Panc1 (cell line): ENCODE measurements at regions not wholly inside any gene's neighbourhood (a gene's known extent, or its start where the extent isn't known, plus 50 kb on each side); places are given as distances from the start of the nearest gene placed in this dataset.

Experiments used
- ATAC-seq: fragments of 200-7000 bp; cut with Tn5 transposase; 2 replicates; pipeline ENCODE4 v1.9.1; 2020; ENCODE audit warnings: mild to moderate bottlenecking, moderate library complexity
- BruUV-seq: library from RNA; stranded (reverse); fragments of 400-500 nt; replicated peaks from 2 replicates; lab custom pipeline; 2021; lab: Mats Ljungman, UMichigan
- CTCF ChIA-PET: fragments of 300-600 bp; sonication (Branson Sonifier 250); formaldehyde crosslinking; loops from one replicate; lab custom pipeline; 2022; ENCODE audit warnings: antibody characterized with exemption; lab: Charles Lee
- POLR2A ChIA-PET: fragments of 300-600 bp; sonication (Branson Sonifier 250); formaldehyde crosslinking; loops from one replicate; lab custom pipeline; 2022; ENCODE audit warnings: antibody characterized with exemption; lab: Charles Lee
- DNase-seq: peaks from one replicate; pipeline ENCODE4 v3.0.0-alpha.2; 2010; ENCODE audit warnings: low read depth, low spot score
- H3K27ac ChIP-seq: 2 replicates; pipeline ENCODE4 v1.5.1; 2011; ENCODE audit warnings: mild to moderate bottlenecking, low read length, inconsistent platforms
- H3K27me3 ChIP-seq: fragments of 200-500 bp; sonication (Bioruptor generic); 2 replicates; pipeline ENCODE4 v1.6.0; 2014; ENCODE audit warnings: low read length, inconsistent platforms; ENCODE audit not compliant: control insufficient read depth, insufficient read depth
- H3K36me3 ChIP-seq: fragments of 200-500 bp; sonication (Bioruptor generic); 2 replicates; pipeline ENCODE4 v1.5.1; 2014; ENCODE audit warnings: inconsistent platforms, mild to moderate bottlenecking, low read length, moderate library complexity; ENCODE audit not compliant: control insufficient read depth, insufficient read depth
- H3K4me1 ChIP-seq: 2 replicates; pipeline ENCODE4 v1.5.1; 2011; ENCODE audit warnings: inconsistent platforms, mild to moderate bottlenecking, low read length, moderate library complexity; ENCODE audit not compliant: control insufficient read depth, insufficient read depth
- H3K4me3 ChIP-seq, 2 experiments: 2 replicates each; pipeline ENCODE4 v1.5.1; 2011 to 2012; ENCODE audit warnings: low read depth in 2 of 2, low read length in 2 of 2, mild to moderate bottlenecking in 2 of 2, inconsistent platforms in 1 of 2, moderate library complexity in 1 of 2
- H3K9me3 ChIP-seq: fragments of 200-500 bp; sonication (Bioruptor generic); 2 replicates; pipeline ENCODE4 v1.5.1; 2014; ENCODE audit warnings: low read depth, mild to moderate bottlenecking, inconsistent platforms, low read length, moderate library complexity; ENCODE audit not compliant: control insufficient read depth, insufficient read depth
- CTCF ChIP-seq: fragments of 450-650 bp; IDR thresholded peaks from 2 replicates; pipeline ENCODE4 v1.5.1; 2017; ENCODE audit warnings: mild to moderate bottlenecking
- POLR2AphosphoS5 ChIP-seq: IDR thresholded peaks from 2 replicates; pipeline ENCODE4 v1.6.1; 2012; ENCODE audit warnings: mild to moderate bottlenecking, low read depth, low read length, moderate library complexity
- REST ChIP-seq, 2 experiments: IDR thresholded peaks; 2 replicates each; pipeline ENCODE4 v1.6.1; 2011 to 2012; ENCODE audit warnings: low read depth in 2 of 2, control low read depth in 1 of 2, low read length in 1 of 2, mild to moderate bottlenecking in 1 of 2, moderate library complexity in 1 of 2; ENCODE audit not compliant: insufficient read depth in 1 of 2
- SIN3A ChIP-seq: IDR thresholded peaks from 2 replicates; pipeline ENCODE4 v1.6.1; 2012; ENCODE audit warnings: low read depth, mild to moderate bottlenecking, low read length, moderate library complexity, borderline replicate concordance; ENCODE audit not compliant: insufficient read depth
- TCF7L2 ChIP-seq: IDR thresholded peaks from 2 replicates; pipeline ENCODE4 v1.6.1; 2011; ENCODE audit warnings: mild to moderate bottlenecking, low read depth, low read length, inconsistent platforms
- in situ Hi-C: cut with HindIII; loops from 2 replicates; pipeline ENCODE4 v1.10.0; 2016; ENCODE audit warnings: low sequenced_read_pairs, low pct_unique_long_range_greater_than_20kb
- intact Hi-C: fragments of 100-400 bp; cut with micrococcal nuclease; formaldehyde crosslinking; loops from one replicate; pipeline ENCODE4 v1.10.0; 2022; ENCODE audit not compliant: unreplicated experiment

GRCh38 chr13:64626105-64626504 lies 2604.0 kb downstream of the PCDH9 start:
- H3K4me1 ChIP-seq: no peaks in the 10 kb centered on the region
- CTCF ChIA-PET: no interaction called here
- no TSS peak for BruUV-seq
- POLR2A ChIA-PET: no interaction called here
- no peak overlapping the region for H3K4me3 ChIP-seq
- intact Hi-C loops (no loop called here), in situ Hi-C loops (no loop called here)
- no peaks in the 10 kb centered on the region for H3K27me3 ChIP-seq
- DNase-seq (no peak), ATAC-seq (no peak)
- TF ChIP-seq REST (IDR thresholded peaks at IDR 0.05; ENCODE audit: insufficient read depth in 1 of 2, low read depth in 2 of 2, low read length in 1 of 2) (no peak), TCF7L2 (no peak), CTCF (no peak), POLR2AphosphoS5 (no peak), SIN3A (no peak)
- no peak overlapping the region for H3K27ac ChIP-seq
- H3K9me3 ChIP-seq: no peaks in the 10 kb centered on the region
- H3K36me3 ChIP-seq: no peaks in the 10 kb centered on the region

- intact Hi-C loops (no loop called here), in situ Hi-C loops (no loop called here)
- ChIA-PET CTCF (no interaction called here), POLR2A (no interaction called here)
- Histone ChIP-seq H3K9me3 (no peaks in the 10 kb centered on the region), H3K36me3 (no peaks in the 10 kb centered on the region; the same call in 1 of the 2 replicates), H3K4me3 (no peak overlapping the region), H3K27ac (no peak overlapping the region), H3K4me1 (no peaks in the 10 kb centered on the region), H3K27me3 (no peaks in the 10 kb centered on the region)
- DNase-seq (no peak), ATAC-seq (no peak)
- BruUV-seq: no TSS peak
- TF ChIP-seq TCF7L2: no peak
- no peak for TF ChIP-seq REST (IDR thresholded peaks at IDR 0.05; ENCODE audit: insufficient read depth in 1 of 2, low read depth in 2 of 2, low read length in 1 of 2)
- TF ChIP-seq POLR2AphosphoS5: no peak
- no peak for TF ChIP-seq CTCF
- TF ChIP-seq SIN3A: no peak
Measured at GRCh38 chr13:64617231-64617630, 2612.9 kb downstream of the PCDH9 start.
